ENCODE measurements at regions not wholly inside any gene's neighbourhood (a gene's known extent, or its start where the extent isn't known, plus 50 kb on each side); places are given as distances from the start of the nearest gene placed in this dataset.
"Not testable (repeated sequence)": the region's sequence is repeated elsewhere in the genome, so short reads cannot be mapped to it uniquely, and the experiment has no call there.

DNA sequence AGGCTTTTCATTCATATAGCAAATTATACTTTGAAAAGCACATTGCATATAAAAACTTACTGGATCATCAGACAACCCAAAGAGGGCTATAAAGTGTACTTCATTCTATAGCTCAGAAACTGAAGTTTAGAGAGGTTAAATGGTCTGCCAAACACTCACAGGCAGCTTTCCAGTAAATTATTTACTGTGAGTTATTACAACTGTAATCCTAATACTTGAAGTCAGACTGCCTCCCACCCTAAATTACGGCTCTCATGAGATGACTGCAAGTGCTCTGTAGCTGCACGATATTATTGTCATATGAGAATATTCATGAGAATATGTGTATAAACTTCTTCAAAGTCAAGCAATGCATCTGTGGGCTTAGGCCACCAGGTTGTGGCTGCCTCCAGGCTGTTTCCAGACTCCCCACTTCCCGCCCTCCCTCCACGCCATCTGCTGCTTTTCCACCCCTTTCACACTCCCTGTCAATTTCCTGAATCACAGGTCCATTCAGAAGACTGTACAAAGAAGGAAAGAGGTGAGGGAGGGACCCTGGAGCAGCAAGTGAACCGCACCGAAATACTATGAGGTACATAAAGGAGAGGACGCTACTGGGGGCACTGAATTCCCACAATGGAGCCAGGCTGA lies 111.1 kb upstream of the SPOPL start:
- peak; percentile 42 for DNase-seq

DNA sequence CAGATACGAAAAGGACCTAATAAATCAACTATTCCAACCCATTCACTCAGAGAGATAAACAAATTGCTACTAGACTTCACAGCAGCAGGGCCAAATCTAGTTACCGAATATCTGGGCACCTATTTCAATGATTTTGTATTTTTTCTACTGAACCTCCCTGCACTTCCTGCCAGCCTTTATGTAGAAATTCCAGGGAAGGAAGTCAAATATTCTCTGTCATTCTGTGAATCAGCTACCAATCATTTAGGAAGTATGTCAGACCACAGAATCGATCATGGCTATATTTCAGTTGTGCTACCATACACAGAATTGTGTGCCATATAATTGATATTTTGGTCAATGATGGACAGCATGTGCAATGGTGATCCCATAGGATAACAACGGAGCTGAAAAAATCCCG lies 109.6 kb upstream of the SPOPL start:
- DNase-seq = no peak

DNA sequence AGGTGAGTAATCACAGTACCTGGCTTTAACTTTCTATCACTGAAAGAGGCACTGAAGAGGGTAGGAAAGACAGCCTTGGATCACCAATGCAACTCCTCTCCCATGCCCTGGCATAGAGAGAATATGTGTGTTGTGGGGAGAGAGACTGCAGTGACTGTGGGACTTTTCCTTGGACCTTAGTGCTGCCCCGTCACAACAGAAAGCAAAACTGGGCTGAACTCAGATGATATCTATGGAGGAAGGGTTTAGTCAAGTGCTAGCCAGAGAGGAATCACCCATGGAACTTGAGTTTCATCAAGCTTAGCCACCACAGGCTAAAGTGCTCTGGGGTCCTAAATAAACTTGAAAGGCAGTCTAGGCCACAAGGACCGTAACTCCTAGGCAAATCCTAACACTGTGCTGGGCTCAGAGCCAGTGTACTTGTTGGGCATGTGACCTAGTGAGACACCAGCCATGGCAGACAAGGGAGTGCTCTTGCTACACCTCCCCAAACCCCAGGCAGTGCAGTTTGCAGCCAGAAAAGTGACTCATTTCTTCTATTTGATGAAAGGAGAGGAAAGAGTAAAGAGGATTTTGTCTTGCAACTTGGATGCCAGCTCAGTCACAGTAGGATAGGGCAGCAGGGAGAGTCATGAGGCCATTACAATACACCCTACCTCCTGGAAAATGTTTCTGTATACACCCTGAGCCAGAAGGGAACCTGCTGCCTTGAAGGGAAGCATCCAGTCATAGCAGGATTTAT lies 105.8 kb upstream of the SPOPL start:
- no peak for DNase-seq

DNA sequence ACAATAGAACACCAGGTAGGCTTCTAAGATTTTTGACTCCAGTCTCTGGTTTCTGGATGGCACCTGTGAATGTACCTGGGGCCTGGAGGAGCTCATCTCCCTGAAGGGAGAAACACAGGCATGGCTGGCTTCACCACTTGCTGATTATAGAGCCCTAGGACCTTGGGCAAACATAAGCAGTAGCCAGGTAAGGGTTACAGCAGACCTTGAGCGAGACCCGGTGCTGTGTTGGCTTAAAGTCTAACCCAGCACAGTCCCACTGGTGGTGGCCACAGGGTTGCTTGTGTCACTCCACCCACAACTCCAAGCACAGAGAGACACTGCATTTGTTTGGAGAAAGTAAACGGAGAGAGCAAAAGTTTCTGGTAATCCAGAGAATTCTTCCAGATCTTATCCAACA lies 104.7 kb upstream of the SPOPL start:
- DNase-seq = no peak

DNA sequence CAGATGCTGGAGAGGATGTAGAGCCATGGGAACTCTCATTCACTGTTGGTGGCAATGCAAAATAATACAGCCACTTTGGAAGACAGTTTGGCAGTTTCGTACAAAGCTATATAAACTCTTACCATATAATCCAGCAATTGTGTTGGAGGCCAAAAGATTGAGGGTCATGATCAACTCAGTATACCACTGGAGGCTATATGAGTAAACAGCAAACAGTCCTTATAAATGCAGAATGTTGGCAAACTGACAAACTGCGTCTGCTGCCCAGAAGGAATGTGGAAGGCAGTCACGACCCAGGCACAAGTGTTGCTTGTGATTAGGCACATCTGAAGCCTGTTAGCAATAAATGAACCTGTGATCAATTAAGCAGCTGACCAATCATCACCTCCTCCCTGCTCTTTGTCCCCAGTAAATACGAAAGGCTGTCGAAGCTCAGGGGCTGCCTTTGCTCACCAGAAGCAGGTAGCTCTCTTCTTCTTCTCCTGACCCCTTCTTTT lies 98.1 kb upstream of the SPOPL start:
- DNase-seq = no peak

DNA sequence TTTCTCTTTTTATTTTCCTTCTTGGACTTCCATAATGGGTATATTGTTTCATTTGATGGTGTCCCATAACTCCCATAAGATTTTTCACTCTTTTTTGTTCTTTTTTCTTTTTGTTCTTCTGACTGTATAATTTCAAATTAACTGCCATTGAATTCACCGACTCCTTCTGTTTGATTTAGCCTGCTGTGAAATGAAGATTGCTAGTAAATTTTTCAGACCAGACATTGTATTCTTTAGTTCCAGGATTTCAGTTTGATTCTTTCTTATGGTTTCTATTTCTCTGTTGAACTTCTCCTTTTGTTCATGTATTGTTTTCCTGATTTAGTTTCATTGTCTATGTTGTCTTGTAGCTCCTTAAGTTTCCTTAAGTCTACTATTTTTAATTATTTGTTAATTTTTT lies 87.6 kb upstream of the SPOPL start:
- DNase-seq = no peak

DNA sequence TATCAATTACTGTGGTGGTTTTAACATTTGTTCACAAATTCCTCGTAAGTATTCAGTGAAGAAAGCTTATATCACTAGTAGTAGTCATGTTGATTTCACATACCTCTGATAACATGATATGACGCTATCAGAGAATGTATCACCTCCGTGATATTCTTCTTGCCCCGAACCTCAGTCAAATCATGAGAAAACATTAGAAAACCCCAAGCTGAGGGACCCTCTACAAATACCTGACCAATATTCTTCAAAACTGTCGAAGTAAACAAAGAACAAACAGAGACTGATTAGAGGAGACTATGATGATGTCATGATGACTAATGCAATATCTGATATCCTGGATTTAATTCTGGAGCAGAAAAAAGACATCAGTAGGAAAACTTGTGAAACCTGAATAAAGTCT lies 85.6 kb upstream of the SPOPL start:
- no peak for DNase-seq

DNA sequence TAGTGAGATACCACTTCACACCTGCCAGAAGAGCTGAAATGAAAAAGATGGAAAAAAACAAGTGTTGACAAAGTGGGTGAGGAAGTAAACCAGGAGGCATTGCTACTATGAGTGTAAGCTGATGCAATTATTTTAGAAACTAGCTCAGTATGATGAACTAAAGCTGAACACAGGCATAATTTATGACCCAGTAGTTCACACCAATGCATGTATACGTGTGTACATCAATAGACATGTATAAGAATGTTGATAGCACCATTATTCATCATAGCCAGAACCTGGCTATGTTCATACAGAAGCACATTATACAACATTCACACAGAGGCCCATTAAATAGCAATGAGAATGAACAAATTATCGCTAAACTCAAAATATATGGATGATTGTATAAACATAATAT lies 83.1 kb upstream of the SPOPL start:
- DNase-seq = no peak

DNA sequence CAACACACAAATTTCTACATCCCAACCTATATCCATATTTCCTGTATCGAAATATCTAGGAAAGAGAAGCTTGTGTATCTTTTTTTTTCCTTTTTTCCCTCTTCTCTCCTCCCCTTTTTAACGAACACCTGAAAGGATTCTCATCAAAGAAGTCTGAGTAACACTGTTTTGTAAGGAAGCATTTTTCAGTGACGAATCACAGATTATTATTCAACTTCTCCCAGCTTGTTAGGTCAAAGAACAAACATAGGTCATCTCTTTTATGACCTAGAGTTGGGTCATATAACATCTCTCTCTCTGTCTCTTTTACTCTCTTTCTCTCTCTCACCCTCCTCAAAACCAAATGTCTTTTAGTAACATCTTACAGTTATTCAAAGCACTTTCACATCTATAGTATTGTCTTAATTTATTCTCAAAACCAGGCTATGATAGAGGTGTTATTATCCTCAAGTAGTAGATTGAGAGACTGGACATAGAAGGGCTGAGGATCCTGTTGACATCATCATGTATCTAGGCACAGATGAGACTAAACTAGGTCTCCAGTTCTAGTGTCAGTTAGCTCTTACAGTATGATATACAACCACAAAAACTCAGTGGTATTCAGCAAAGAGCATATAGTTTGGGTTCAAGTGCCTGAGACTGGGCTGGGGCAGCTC lies 80.1 kb upstream of the SPOPL start:
- no peak for DNase-seq

DNA sequence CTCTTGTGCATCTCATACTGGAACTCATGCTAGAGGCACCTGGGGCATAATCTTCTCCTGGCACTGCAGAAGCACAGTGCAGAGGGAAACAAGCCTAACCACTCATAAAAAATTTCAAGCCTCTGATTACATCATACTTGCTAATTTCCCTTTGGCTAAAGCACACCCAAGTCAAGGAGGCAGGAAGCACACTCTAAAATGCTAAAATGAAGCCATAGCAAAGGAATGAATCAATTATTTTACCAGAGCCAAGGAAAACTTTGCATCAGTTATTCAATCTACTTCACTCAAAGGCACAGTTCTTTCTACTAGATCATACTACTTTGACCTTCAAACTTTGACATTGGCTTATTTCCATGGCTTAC lies 79.6 kb upstream of the SPOPL start:
- no peak for DNase-seq

DNA sequence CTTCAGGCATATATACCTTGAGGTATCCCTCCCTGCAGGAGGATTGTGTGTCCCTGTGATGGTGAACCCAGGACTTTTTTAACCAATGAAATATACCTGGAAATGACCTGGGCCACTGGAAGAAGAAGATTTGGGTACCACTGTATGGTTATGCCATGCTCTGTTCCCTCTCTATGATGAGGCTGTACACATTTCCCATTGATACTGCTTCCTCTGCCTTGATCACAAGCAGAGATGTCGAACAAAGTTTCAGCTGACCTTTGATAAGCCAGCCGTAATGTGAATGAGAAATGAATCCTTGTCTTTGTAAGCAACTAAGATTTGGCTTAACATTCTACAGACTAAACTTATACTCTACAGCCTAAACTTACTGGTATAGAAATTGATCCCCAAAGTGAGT lies 78.4 kb upstream of the SPOPL start:
- no peak for DNase-seq

DNA sequence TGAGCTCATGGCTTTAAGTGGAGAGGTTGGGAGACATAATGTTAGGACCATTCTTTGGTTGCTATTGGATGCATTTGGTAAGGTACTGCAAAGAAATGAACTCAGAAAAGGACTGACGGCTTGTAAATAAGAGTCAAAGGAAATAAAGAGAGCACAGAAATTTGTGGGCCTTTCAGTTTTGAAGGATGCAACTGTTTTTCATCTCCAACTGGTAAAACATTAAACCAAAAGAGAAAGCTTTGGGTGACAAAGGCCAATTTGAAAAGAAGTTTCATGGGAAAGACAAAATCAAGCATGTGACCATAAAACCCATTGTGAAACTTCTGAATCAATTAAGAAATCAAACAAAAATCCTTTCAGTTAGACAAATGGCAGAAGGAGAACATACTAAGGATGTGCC lies 77.8 kb upstream of the SPOPL start:
- DNase-seq = no peak

DNA sequence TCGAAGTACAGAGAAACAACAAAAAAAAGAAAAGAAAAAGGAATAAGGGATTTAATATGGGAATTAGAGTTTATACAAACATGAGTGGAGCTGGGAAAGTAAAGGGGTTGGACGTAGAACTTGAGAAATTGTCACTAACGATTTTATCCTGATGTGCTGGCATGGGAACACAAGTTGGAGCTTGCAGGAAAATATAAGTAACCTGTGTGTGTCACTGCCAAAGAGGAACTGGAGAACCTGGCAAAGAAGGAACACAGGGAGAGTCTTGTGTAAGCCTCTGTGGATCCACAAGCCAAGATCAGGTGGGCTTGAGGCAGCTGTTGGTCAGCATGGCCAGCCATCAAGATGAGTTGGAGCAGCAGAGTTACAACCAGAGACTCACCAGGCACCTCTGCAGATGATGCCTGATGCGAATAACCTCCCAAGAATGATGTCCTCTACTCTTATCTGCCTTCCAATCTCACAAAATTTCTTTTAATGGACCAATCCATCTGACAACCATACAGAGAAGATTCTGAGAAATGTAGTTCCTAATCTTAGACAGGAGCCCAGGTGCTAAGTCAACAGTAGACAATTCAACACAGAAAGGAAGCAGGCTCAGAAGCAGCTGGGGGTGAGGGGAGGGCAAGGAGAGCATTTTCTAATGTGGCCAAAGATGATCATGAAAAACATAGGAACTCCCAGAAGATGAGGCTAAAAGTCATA lies 77.0 kb upstream of the SPOPL start:
- DNase-seq = no peak

DNA sequence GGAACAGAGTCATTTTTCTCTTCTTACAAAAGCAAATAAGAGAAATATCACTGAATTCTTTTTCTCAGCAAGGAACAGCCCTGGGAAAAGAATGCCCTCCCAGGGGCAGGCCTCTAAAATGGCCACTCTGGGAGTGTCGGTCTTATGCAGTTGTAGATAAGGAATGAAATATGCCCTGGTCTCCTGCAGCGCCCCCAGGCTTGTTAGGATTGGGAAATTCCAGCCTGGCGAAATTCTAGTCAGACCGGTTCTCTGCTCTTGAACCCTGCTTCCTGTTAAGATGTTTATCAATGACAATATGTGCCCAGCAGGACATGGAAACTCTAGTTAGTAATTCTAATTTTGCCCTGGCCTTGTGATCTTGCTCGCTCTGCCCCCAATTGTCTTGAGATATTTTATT lies 75.5 kb upstream of the SPOPL start:
- not testable (repeated sequence) for DNase-seq

DNA sequence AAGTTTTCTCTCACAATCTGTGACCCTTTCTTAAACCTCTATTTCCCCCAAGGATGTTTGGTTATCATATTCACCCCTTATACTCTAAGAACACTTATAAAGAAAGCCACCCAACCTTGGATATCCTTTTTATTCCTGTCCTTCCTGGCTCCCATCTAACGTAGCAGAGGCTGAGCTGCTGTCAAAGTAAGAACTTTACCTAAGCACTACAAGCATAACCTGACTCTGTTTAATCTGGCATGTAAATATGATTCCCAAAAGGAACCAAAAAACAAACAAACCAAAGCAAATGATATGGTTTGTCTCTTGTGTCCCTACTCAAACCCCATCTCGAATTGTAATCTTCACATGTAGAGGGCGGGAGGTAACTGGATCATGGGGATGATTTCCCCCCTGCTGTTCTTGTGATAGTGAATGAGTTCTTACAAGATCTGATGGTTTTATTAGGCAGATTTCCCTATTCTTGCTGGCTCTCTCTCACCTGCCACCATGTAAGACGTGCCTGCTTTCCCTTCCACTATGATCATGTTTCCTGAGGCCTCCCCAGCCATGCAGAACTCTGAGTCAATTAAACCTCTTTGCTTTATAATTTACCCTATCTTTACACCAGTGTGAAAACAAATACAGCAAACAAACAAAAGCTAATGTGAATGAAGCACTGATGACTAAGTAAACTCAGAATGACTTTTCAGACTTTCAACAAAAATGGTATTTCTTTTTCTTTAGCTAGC lies 72.7 kb upstream of the SPOPL start:
- no peak for DNase-seq

DNA sequence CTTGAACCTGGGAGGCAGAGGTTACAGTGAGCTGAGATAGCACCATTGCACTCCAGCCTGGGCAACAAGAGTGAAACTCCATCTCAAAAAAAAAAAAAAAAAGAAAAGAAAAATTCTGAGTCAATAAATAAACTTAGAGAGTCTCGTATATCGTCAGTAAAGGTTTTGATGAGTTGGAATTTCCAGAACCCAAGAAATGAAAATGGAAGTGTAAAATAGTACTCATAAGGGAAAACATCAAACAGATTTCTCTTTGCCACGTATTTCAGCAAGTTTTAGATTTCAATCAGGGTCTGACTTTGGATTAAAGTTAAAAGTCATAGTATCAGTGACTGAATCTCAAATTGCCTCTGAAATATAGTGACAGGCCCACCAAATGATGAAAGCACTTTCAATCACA lies 71.4 kb upstream of the SPOPL start:
- DNase-seq = no peak

DNA sequence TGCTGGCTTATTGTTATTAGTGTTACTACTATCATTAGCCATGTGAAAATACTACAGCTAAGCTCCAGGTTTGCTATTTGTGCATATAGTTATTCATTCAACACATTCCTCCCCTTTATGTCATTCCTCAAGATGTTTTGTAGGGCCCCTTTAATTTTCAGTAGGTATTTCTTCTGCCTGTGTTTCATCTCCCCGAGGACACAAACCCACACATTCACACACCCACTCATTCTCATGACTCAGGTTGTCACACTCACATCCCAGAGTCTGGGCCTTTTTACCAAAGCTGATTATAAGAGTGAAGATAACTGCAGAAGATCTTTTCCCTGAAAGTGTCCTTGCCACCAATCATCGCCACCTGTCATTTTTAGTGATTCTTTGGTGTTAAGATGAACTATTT lies 68.6 kb upstream of the SPOPL start:
- no peak for DNase-seq

DNA sequence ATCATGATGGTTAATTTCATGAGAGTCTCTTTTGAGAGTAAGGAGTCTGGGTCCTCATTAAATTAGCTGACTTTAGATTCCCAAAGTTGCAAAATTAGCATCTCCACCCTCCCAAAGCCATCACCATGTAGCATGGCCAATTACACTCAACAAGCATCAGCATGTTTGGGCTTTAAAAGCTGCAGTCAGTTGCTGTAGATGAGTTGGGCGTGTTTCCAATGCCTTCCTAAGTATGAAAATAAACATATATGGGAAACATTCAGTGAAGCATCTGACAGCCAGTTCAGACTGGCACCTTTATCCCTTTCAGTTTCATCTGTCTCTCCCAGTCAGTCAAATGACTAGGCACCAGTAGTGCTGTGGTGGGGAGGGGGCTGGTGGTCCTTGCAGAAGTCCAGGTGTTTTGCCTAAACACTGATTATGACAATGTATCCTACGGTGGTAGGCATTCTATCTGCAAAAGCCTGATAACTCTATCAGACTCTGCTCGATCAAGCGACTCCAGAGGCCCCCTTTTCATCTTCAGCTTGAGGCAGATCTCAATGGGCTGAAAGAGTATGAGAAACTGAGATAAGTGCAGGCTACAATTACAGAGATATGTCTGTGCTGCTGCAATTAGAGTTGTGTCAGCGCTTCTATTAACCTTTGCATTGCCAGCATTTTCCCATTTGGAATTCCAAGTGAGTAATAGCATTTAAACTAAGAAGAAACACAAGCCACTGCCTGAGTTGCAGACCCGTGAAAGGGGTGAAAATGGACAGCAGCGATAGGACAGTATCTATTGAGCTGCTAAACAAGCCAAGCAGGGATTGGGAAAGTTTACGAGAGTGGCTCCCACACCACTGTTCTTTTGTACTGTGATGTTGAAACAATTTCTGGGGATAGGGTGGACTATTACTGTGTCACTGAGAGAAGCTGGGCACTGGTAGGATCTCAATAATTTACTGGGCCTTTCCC lies 67.3 kb upstream of the SPOPL start:
- no peak for DNase-seq

DNA sequence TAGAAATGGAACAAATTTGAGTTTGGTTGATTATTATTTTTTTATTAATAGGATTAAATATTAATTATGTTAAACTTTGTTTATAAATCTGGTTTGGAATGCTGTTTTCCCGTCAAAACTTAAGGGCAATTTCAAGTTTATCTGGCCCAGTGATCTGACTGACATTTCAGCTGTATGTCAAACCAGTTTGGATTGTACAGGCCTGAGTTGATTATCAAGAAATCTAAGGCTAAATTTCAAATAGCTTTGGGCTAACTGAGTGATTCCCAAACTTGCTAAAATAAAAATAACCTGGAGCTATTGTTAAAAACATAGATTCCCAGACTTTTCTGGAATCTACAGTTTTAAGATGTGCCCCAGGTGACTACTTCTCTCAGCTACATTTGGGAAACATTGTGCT lies 65.9 kb upstream of the SPOPL start:
- DNase-seq = no peak

DNA sequence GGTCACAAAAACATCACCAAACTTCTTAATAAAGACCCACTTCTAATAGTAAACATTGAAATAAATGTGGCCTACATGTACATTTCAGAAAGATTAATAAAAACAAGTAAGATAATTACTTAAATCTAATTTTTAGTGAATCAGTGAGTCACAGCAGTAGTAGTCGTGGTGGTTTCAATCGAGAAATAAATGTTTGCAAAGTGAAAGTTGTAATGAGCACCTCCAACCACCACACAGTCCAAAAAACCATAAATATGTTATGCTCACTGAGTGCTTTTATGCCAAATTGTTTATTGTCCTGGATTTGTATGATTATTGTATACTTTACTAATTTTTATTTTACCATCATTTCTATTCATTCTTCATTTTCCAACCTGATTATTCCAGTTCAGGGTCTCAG lies 61.8 kb upstream of the SPOPL start:
- DNase-seq = no peak

DNA sequence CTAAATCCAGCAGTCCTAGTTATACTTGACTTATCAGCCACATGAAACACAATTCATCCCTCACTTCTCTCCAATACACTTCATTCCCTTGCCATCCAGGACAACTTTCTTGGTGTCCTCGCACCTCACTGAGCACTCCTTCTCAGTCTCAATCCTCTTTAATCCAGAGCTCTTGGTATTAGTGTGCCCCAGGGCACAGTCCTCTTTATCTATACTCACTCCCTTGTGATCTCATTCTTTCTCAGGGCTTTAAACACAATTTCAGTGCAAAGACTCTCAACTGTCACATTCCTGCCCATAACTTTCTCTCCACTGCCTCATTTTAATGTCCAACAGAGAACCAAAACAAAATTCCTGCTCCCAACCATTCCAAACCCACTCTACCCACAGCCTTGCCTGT lies 60.8 kb upstream of the SPOPL start:
- DNase-seq = no peak

All from right kidney (tissue), 1 donor.